ENCODE measurements at regions not wholly inside any gene's neighbourhood (a gene's known extent, or its start where the extent isn't known, plus 50 kb on each side); places are given as distances from the start of the nearest gene placed in this dataset.

- Mint-ChIP-seq H3K36me3 (ENCODE audit: unreplicated experiment) (no peaks in the 10 kb centered on the region), H3K27me3 (ENCODE audit: unreplicated experiment) (peaks cover 2% of the 10 kb centered on the region), H3K27ac (ENCODE audit: unreplicated experiment) (no peak overlapping the region), H3K9me3 (ENCODE audit: unreplicated experiment) (no peaks in the 10 kb centered on the region), H3K4me1 (ENCODE audit: low read depth, unreplicated experiment) (no peaks in the 10 kb centered on the region), H3K4me3 (ENCODE audit: unreplicated experiment) (no peak overlapping the region)
- no peak for DNase-seq
- TF ChIP-seq, protein P1, sequence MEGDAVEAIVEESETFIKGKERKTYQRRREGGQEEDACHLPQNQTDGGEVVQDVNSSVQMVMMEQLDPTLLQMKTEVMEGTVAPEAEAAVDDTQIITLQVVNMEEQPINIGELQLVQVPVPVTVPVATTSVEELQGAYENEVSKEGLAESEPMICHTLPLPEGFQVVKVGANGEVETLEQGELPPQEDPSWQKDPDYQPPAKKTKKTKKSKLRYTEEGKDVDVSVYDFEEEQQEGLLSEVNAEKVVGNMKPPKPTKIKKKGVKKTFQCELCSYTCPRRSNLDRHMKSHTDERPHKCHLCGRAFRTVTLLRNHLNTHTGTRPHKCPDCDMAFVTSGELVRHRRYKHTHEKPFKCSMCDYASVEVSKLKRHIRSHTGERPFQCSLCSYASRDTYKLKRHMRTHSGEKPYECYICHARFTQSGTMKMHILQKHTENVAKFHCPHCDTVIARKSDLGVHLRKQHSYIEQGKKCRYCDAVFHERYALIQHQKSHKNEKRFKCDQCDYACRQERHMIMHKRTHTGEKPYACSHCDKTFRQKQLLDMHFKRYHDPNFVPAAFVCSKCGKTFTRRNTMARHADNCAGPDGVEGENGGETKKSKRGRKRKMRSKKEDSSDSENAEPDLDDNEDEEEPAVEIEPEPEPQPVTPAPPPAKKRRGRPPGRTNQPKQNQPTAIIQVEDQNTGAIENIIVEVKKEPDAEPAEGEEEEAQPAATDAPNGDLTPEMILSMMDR (IDR thresholded peaks at IDR 0.05; ENCODE audit: partially characterized antibody, unreplicated experiment): no peak
Observed at GRCh38 chr6:139823808-139824126, 449.3 kb upstream of the CITED2 start.

- H3K4me3 Mint-ChIP-seq (ENCODE audit: unreplicated experiment): no peak overlapping the region
Observed at GRCh38 chr6:139823099-139823807, 448.8 kb upstream of the CITED2 start.

GRCh38 chr6:139821676-139822223 is 447.3 kb upstream of the CITED2 start:
- Mint-ChIP-seq H3K27ac (ENCODE audit: unreplicated experiment) (no peak overlapping the region), H3K9me3 (ENCODE audit: unreplicated experiment) (no peaks in the 10 kb centered on the region), H3K27me3 (ENCODE audit: unreplicated experiment) (peaks cover 2% of the 10 kb centered on the region), H3K36me3 (ENCODE audit: unreplicated experiment) (no peaks in the 10 kb centered on the region), H3K4me3 (ENCODE audit: unreplicated experiment) (no peak overlapping the region), H3K4me1 (ENCODE audit: low read depth, unreplicated experiment) (no peaks in the 10 kb centered on the region)
- TF ChIP-seq, protein P1 (IDR thresholded peaks at IDR 0.05; ENCODE audit: partially characterized antibody, unreplicated experiment): no peak
- no peak for DNase-seq

More at GRCh38 chr6:139823099-139823807, 448.8 kb upstream of the CITED2 start:
- Mint-ChIP-seq H3K9me3 (ENCODE audit: unreplicated experiment) (no peaks in the 10 kb centered on the region), H3K36me3 (ENCODE audit: unreplicated experiment) (no peaks in the 10 kb centered on the region), H3K4me1 (ENCODE audit: low read depth, unreplicated experiment) (no peaks in the 10 kb centered on the region), H3K27me3 (ENCODE audit: unreplicated experiment) (peaks cover 2% of the 10 kb centered on the region), H3K27ac (ENCODE audit: unreplicated experiment) (no peak overlapping the region)
- no peak for DNase-seq
- TF ChIP-seq, protein P1 (IDR thresholded peaks at IDR 0.05; ENCODE audit: partially characterized antibody, unreplicated experiment): no peak

- DNase-seq: no peak
- Mint-ChIP-seq H3K9me3 (ENCODE audit: unreplicated experiment) (no peaks in the 10 kb centered on the region), H3K27me3 (ENCODE audit: unreplicated experiment) (peaks cover 2% of the 10 kb centered on the region), H3K36me3 (ENCODE audit: unreplicated experiment) (no peaks in the 10 kb centered on the region), H3K4me3 (ENCODE audit: unreplicated experiment) (no peak overlapping the region), H3K4me1 (ENCODE audit: low read depth, unreplicated experiment) (no peaks in the 10 kb centered on the region), H3K27ac (ENCODE audit: unreplicated experiment) (no peak overlapping the region)
- TF ChIP-seq, protein P1 (IDR thresholded peaks at IDR 0.05; ENCODE audit: partially characterized antibody, unreplicated experiment): no peak
Observed at GRCh38 chr6:139820210-139820609, 445.8 kb upstream of the CITED2 start.

DNA sequence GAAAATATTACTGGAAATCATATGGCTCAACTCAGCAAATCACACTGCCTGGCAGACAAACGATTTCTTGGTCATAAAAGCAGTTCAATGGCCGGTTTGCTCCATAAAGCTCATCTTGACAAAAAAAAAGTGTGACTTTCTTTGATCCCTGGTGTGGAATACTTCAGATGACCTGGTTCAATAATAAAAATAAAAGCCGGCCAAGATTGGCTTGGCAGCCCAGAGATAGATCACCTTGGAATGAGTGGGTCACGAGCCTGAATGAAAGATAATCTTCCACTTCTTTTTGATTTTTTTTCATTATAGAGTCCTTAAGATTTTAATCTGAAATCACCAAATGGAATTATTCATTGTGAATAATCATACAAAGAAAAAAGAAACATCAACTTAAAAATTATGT is 445.3 kb upstream of the CITED2 start:
- no peak for DNase-seq
- Mint-ChIP-seq H3K27me3 (ENCODE audit: unreplicated experiment) (peaks cover 2% of the 10 kb centered on the region), H3K4me1 (ENCODE audit: low read depth, unreplicated experiment) (no peaks in the 10 kb centered on the region), H3K27ac (ENCODE audit: unreplicated experiment) (no peak overlapping the region), H3K36me3 (ENCODE audit: unreplicated experiment) (no peaks in the 10 kb centered on the region), H3K9me3 (ENCODE audit: unreplicated experiment) (no peaks in the 10 kb centered on the region), H3K4me3 (ENCODE audit: unreplicated experiment) (no peak overlapping the region)
- TF ChIP-seq, protein P1 (IDR thresholded peaks at IDR 0.05; ENCODE audit: partially characterized antibody, unreplicated experiment): no peak

Measured in glutamatergic neuron (in vitro differentiated cells).